ENCODE measurements at regions not wholly inside any gene's neighbourhood (a gene's known extent, or its start where the extent isn't known, plus 50 kb on each side); places are given as distances from the start of the nearest gene placed in this dataset. TPM values are rescaled to one million over a fixed set of nuclear protein-coding genes. Genes with fewer than 3 reads are reported as not detected.

Small RNAs in the stretch of these regions (small RNA-seq; reads per million reads assigned to genes)
- gene RN7SL428P = not detected

Measured in thyroid gland (tissue), 1 donor.